NCI-H187 (cell line): ENCODE measurements at regions not wholly inside any gene's neighbourhood (a gene's known extent, or its start where the extent isn't known, plus 50 kb on each side); places are given as distances from the start of the nearest gene placed in this dataset.

ENCODE experiments used
- DNase-seq, 2 experiments: peaks; one replicate each; lab custom pipeline; 2025; lab: John Stamatoyannopoulos, UW

GRCh38 chr7:25862261-25863004, 289.6 kb upstream of the NFE2L3 start:
- peak; percentile 99 for DNase-seq

GRCh38 chr7:25863005-25863728, 288.8 kb upstream of the NFE2L3 start:
- DNase-seq, result no peak

- no peak for DNase-seq
Measured at GRCh38 chr7:25863729-25864110, 288.3 kb upstream of the NFE2L3 start.

- no peak for DNase-seq
Measured at GRCh38 chr7:25864511-25864910, 287.5 kb upstream of the NFE2L3 start.

- no peak for DNase-seq
Measured at GRCh38 chr7:25864943-25865751, 286.9 kb upstream of the NFE2L3 start.

GRCh38 chr7:25868509-25868908, 283.5 kb upstream of the NFE2L3 start:
- DNase-seq, result no peak

- DNase-seq, result no peak
Measured at GRCh38 chr7:25870574-25870973, 281.4 kb upstream of the NFE2L3 start.

GRCh38 chr7:25876092-25876491, 275.9 kb upstream of the NFE2L3 start:
- no peak for DNase-seq

GRCh38 chr7:25877802-25878789, 273.9 kb upstream of the NFE2L3 start:
- no peak for DNase-seq

- no peak for DNase-seq
Measured at GRCh38 chr7:25879799-25880198, 272.2 kb upstream of the NFE2L3 start.

GRCh38 chr7:25881317-25882037, 270.5 kb upstream of the NFE2L3 start:
- DNase-seq, result no peak

- DNase-seq, result no peak
Measured at GRCh38 chr7:25882151-25882773, 269.7 kb upstream of the NFE2L3 start.

- DNase-seq, result no peak
Measured at GRCh38 chr7:25884265-25884828, 267.7 kb upstream of the NFE2L3 start.

- DNase-seq, result no peak
Measured at GRCh38 chr7:25885057-25885576, 266.9 kb upstream of the NFE2L3 start.

- no peak for DNase-seq
Measured at GRCh38 chr7:25886387-25887240, 265.4 kb upstream of the NFE2L3 start.

GRCh38 chr7:25887266-25887665, 264.7 kb upstream of the NFE2L3 start:
- DNase-seq, result no peak

- DNase-seq, result no peak
Measured at GRCh38 chr7:25887795-25888559, 264.0 kb upstream of the NFE2L3 start.

GRCh38 chr7:25889765-25890164, 262.2 kb upstream of the NFE2L3 start:
- DNase-seq, result no peak
